ENCODE measurements at regions not wholly inside any gene's neighbourhood (a gene's known extent, or its start where the extent isn't known, plus 50 kb on each side); places are given as distances from the start of the nearest gene placed in this dataset.

GRCh38 chr1:236332092-236332758, 50.5 kb upstream of the ERO1B start:
- no peak for TF ChIP-seq CTCF (IDR thresholded peaks at IDR 0.05; ENCODE audit: insufficient read depth, low read depth, low read length, missing control alignments)
- DNase-seq (ENCODE audit: low read depth), result no peak
- no peak overlapping the region for H3K4me3 ChIP-seq (ENCODE audit: low read length)
